GM23338 (cell line): ENCODE measurements at regions not wholly inside any gene's neighbourhood (a gene's known extent, or its start where the extent isn't known, plus 50 kb on each side); places are given as distances from the start of the nearest gene placed in this dataset.

Source experiments
- ATAC-seq: fragments of 200-7000 bp; cut with Tn5 transposase; 3 replicates; pipeline ENCODE4 v1.9.1; 2020
- DNase-seq: peaks from one replicate; pipeline ENCODE4 v3.0.0-alpha.2; 2015; ENCODE audit warnings: low spot score
- H2AFZ ChIP-seq: fragments of 200-600 bp; sonication (generic); 2 replicates; pipeline ENCODE4 v1.8.0; 2016; ENCODE audit warnings: antibody characterized with exemption, mild to moderate bottlenecking, moderate library complexity
- H3F3A ChIP-seq: fragments of 200-600 bp; sonication (generic); replicated peaks from 2 replicates; pipeline ENCODE4 v1.8.0; 2017; ENCODE audit warnings: antibody characterized with exemption, mixed run types, low read depth
- H3K27ac ChIP-seq: fragments of 200-600 bp; sonication (generic); 2 replicates; pipeline ENCODE4 v1.6.1; 2016; ENCODE audit warnings: low read depth
- H3K27me3 ChIP-seq: fragments of 200-600 bp; sonication (generic); 2 replicates; pipeline ENCODE4 v1.8.0; 2016; ENCODE audit warnings: mild to moderate bottlenecking, mixed run types, moderate library complexity; ENCODE audit not compliant: insufficient read depth
- H3K36me3 ChIP-seq: fragments of 200-600 bp; sonication (generic); 2 replicates; pipeline ENCODE4 v1.8.0; 2016; ENCODE audit warnings: mild to moderate bottlenecking; ENCODE audit not compliant: insufficient read depth
- H3K4me1 ChIP-seq: fragments of 200-600 bp; sonication (generic); 2 replicates; pipeline ENCODE4 v1.8.0; 2016; ENCODE audit warnings: mild to moderate bottlenecking, moderate library complexity; ENCODE audit not compliant: insufficient read depth
- H3K4me2 ChIP-seq: fragments of 200-600 bp; sonication (generic); 2 replicates; pipeline ENCODE4 v1.7.1; 2017; ENCODE audit warnings: mixed run types
- H3K4me3 ChIP-seq: fragments of 200-600 bp; sonication (generic); 2 replicates; pipeline ENCODE4 v1.6.1; 2016; ENCODE audit warnings: mixed run types
- H3K79me2 ChIP-seq: fragments of 200-600 bp; sonication (generic); replicated peaks from 2 replicates; pipeline ENCODE4 v1.8.0; 2017; ENCODE audit warnings: mild to moderate bottlenecking; ENCODE audit not compliant: insufficient read depth
- H3K9me2 ChIP-seq: fragments of 200-600 bp; sonication (generic); 2 replicates; pipeline ENCODE4 v1.8.0; 2017; ENCODE audit not compliant: insufficient read depth
- H4K20me1 ChIP-seq: fragments of 200-600 bp; sonication (generic); replicated peaks from 2 replicates; pipeline ENCODE4 v1.8.0; 2017; ENCODE audit warnings: mild to moderate bottlenecking; ENCODE audit not compliant: insufficient read depth
- H3K27ac Mint-ChIP-seq: 2 replicates; pipeline ENCODE4 v1.8.0; 2020; ENCODE audit warnings: inconsistent platforms, mild to moderate bottlenecking, moderate library complexity, mixed read lengths
- H3K27me3 Mint-ChIP-seq: 3 replicates; pipeline ENCODE4 v1.8.0; 2022; ENCODE audit warnings: low read depth, mild to moderate bottlenecking, moderate library complexity, mixed read lengths, inconsistent platforms; ENCODE audit not compliant: insufficient read depth, poor library complexity
- H3K36me3 Mint-ChIP-seq: 3 replicates; pipeline ENCODE4 v1.8.0; 2021; ENCODE audit warnings: low read depth, mild to moderate bottlenecking, inconsistent platforms, moderate library complexity, mixed read lengths
- H3K4me1 Mint-ChIP-seq: 3 replicates; pipeline ENCODE4 v1.8.0; 2020; ENCODE audit warnings: mild to moderate bottlenecking, inconsistent platforms, mixed read lengths
- H3K4me3 Mint-ChIP-seq: 3 replicates; pipeline ENCODE4 v1.8.0; 2021; ENCODE audit warnings: moderate library complexity, mild to moderate bottlenecking, inconsistent platforms, mixed read lengths
- H3K9me3 Mint-ChIP-seq: 3 replicates; pipeline ENCODE4 v1.8.0; 2020; ENCODE audit warnings: moderate library complexity, mild to moderate bottlenecking, inconsistent platforms, mixed read lengths
- CREB1 ChIP-seq: fragments of 250-450 bp; sonication (Bioruptor Pico); IDR thresholded peaks from 2 replicates; pipeline ENCODE4 v1.5.0; 2020; ENCODE audit warnings: low read depth, mild to moderate bottlenecking, moderate library complexity
- CTCF ChIP-seq, 2 experiments: fragments of 200-600 bp in 1 of 2; sonication (generic) in 1 of 2; conservative IDR thresholded peaks; 2 replicates each; pipeline versions ENCODE4 v1.5.1 to v1.6.1; 2016 to 2017; ENCODE audit warnings: antibody characterized with exemption in 2 of 2, low read depth in 2 of 2, mild to moderate bottlenecking in 2 of 2, moderate library complexity in 1 of 2
- ETS1 ChIP-seq: IDR thresholded peaks from 2 replicates; pipeline ENCODE4 v1.6.1; 2016; ENCODE audit warnings: antibody characterized with exemption
- EZH2 ChIP-seq: fragments of 200-600 bp; sonication (generic); IDR thresholded peaks from one replicate; pipeline ENCODE4 v1.8.0; 2017; ENCODE audit warnings: antibody characterized with exemption, mild to moderate bottlenecking, low read depth; ENCODE audit not compliant: unreplicated experiment
- EZH2phosphoT487 ChIP-seq: fragments of 200-600 bp; sonication (generic); IDR thresholded peaks from one replicate; pipeline ENCODE4 v1.8.1; 2018; ENCODE audit warnings: antibody characterized with exemption; ENCODE audit not compliant: unreplicated experiment
- JUNB ChIP-seq: IDR thresholded peaks from one replicate; pipeline ENCODE4 v1.6.1; 2016; ENCODE audit warnings: antibody characterized with exemption; ENCODE audit not compliant: unreplicated experiment
- NANOG ChIP-seq: IDR thresholded peaks from 2 replicates; pipeline ENCODE4 v1.6.1; 2016; ENCODE audit warnings: antibody characterized with exemption, borderline replicate concordance
- POLR2AphosphoS5 ChIP-seq: IDR thresholded peaks from 2 replicates; pipeline ENCODE4 v1.6.1; 2016; ENCODE audit warnings: antibody characterized with exemption, low read depth
- REST ChIP-seq: IDR thresholded peaks from one replicate; pipeline ENCODE4 v1.6.1; 2018; ENCODE audit warnings: antibody characterized with exemption; ENCODE audit not compliant: unreplicated experiment
- STAT1 ChIP-seq: IDR thresholded peaks from one replicate; pipeline ENCODE4 v1.6.1; 2016; ENCODE audit warnings: antibody characterized with exemption; ENCODE audit not compliant: unreplicated experiment
- ZNF114 ChIP-seq: fragments of 250-450 bp; sonication (Bioruptor Pico); IDR thresholded peaks from 2 replicates; pipeline ENCODE4 v1.5.0; 2020; ENCODE audit warnings: mild to moderate bottlenecking, moderate library complexity
- ZNF331 ChIP-seq: fragments of 250-450 bp; sonication (Bioruptor Pico); IDR thresholded peaks from 2 replicates; pipeline ENCODE4 v1.5.0; 2020; ENCODE audit warnings: low read depth, mild to moderate bottlenecking, moderate library complexity
- ZNF462 ChIP-seq: fragments of 250-450 bp; sonication (Bioruptor Pico); IDR thresholded peaks from 2 replicates; pipeline ENCODE4 v1.5.0; 2020; ENCODE audit warnings: mild to moderate bottlenecking, moderate library complexity

GRCh38 chr10:129280155-129280502, 186.9 kb upstream of the MGMT start:
- H3K36me3 Mint-ChIP-seq: no peaks in the 10 kb centered on the region
- no peak overlapping the region for H3K4me3 Mint-ChIP-seq
- peaks cover 8% of the 10 kb centered on the region for H3K27me3 Mint-ChIP-seq
- Histone ChIP-seq H3K27ac (no peak overlapping the region), H3F3A (no peaks in the 10 kb centered on the region), H3K4me3 (no peak overlapping the region), H3K79me2 (no peaks in the 10 kb centered on the region), H3K4me2 (no peak overlapping the region), H3K9me2 (peaks cover 4% of the 10 kb centered on the region; the same call in 1 of the 2 replicates), H3K4me1 (no peaks in the 10 kb centered on the region), H2AFZ (no peak overlapping the region), H3K36me3 (no peaks in the 10 kb centered on the region), H3K27me3 (no peaks in the 10 kb centered on the region), H4K20me1 (no peaks in the 10 kb centered on the region)
- H3K27ac Mint-ChIP-seq: no peak overlapping the region
- peaks cover under 1% of the 10 kb centered on the region; the same call in 2 of the 3 replicates for H3K4me1 Mint-ChIP-seq
- TF ChIP-seq EZH2: no peak
- no peak for TF ChIP-seq EZH2phosphoT487
- TF ChIP-seq REST: no peak
- TF ChIP-seq CREB1 (CRISPR knock-in tag): no peak
- TF ChIP-seq POLR2AphosphoS5: no peak
- TF ChIP-seq ZNF114 (CRISPR knock-in tag): no peak
- no peak for TF ChIP-seq ZNF462 (CRISPR knock-in tag)
- no peak for TF ChIP-seq JUNB
- no peak for TF ChIP-seq ZNF331 (CRISPR knock-in tag)
- no peak for TF ChIP-seq NANOG
- no peak for TF ChIP-seq CTCF (conservative IDR thresholded peaks at IDR 0.05; ENCODE audit: low read depth in 2 of 2)
- no peak for TF ChIP-seq STAT1
- TF ChIP-seq ETS1: no peak
- DNase-seq (no peak), ATAC-seq (no peak)
- H3K9me3 Mint-ChIP-seq: peaks cover 8% of the 10 kb centered on the region
